ENCODE measurements at regions not wholly inside any gene's neighbourhood (a gene's known extent, or its start where the extent isn't known, plus 50 kb on each side); places are given as distances from the start of the nearest gene placed in this dataset.

GRCh38 chr10:37733822-37734221 is 123.6 kb downstream of the ZNF248 start:
- FAIRE-seq (no peak), DNase-seq (ENCODE audit: low read depth, low spot score) (no peak)
- Histone ChIP-seq H3K9ac (ENCODE audit: control insufficient read depth, extremely low read depth, insufficient read depth, low read length) (no peak overlapping the region), H2AFZ (ENCODE audit: control insufficient read depth, low read length) (no peak overlapping the region), H3K27ac (ENCODE audit: control insufficient read depth, insufficient read depth, low read length) (no peak overlapping the region), H3K4me1 (ENCODE audit: control insufficient read depth, extremely low read depth, insufficient read depth, low read length) (no peaks in the 10 kb centered on the region), H3K4me2 (ENCODE audit: control insufficient read depth, extremely low read depth, insufficient read depth, low read depth, low read length) (no peak overlapping the region), H3K36me3 (ENCODE audit: control insufficient read depth in 2 of 2, extremely low read depth in 1 of 2, insufficient read depth in 2 of 2, low read length in 2 of 2) (no peaks in the 10 kb centered on the region), H3K27me3 (ENCODE audit: control insufficient read depth, extremely low read depth, insufficient read depth, low read length) (no peaks in the 10 kb centered on the region), H3K9me3 (ENCODE audit: control insufficient read depth, low read depth, low read length) (peaks cover 2% of the 10 kb centered on the region), H3K79me2 (ENCODE audit: control insufficient read depth, insufficient read depth, low read length) (no peaks in the 10 kb centered on the region), H3K4me3 (ENCODE audit: control insufficient read depth in 2 of 3, extremely low read depth in 1 of 3, insufficient read depth in 2 of 3, low read depth in 1 of 3, low read length in 3 of 3) (no peak overlapping the region), H4K20me1 (ENCODE audit: control insufficient read depth, extremely low read depth, insufficient read depth, low read length) (no peaks in the 10 kb centered on the region), H3K9me1 (ENCODE audit: control insufficient read depth, extremely low read depth, insufficient read depth, low read length) (no peaks in the 10 kb centered on the region)
- dilution Hi-C loops (cut with MboI; ENCODE audit: extremely low pct_ligation_motif_present, low sequenced_read_pairs): no loop called here
- TF ChIP-seq EZH2 (IDR thresholded peaks at IDR 0.05; ENCODE audit: low read length): no peak
- TF ChIP-seq CTCF (optimal IDR thresholded peaks at IDR 0.05 in 1 of 3, IDR thresholded peaks at IDR 0.05 in 1 of 3, conservative IDR thresholded peaks at IDR 0.05 in 1 of 3; ENCODE audit: extremely low read depth in 1 of 3, insufficient read depth in 2 of 3, low read length in 3 of 3): no peak

- DNase-seq (ENCODE audit: low read depth, low spot score): no peak
Measured at GRCh38 chr10:37732685-37733084, 124.7 kb downstream of the ZNF248 start.

More at GRCh38 chr10:37732685-37733084, 124.7 kb downstream of the ZNF248 start:
- Histone ChIP-seq H4K20me1 (ENCODE audit: control insufficient read depth, extremely low read depth, insufficient read depth, low read length) (no peaks in the 10 kb centered on the region), H3K9me3 (ENCODE audit: control insufficient read depth, low read depth, low read length) (peaks cover 2% of the 10 kb centered on the region), H3K4me1 (ENCODE audit: control insufficient read depth, extremely low read depth, insufficient read depth, low read length) (no peaks in the 10 kb centered on the region), H3K9ac (ENCODE audit: control insufficient read depth, extremely low read depth, insufficient read depth, low read length) (no peak overlapping the region), H3K36me3 (ENCODE audit: control insufficient read depth in 2 of 2, extremely low read depth in 1 of 2, insufficient read depth in 2 of 2, low read length in 2 of 2) (no peaks in the 10 kb centered on the region), H2AFZ (ENCODE audit: control insufficient read depth, low read length) (no peak overlapping the region), H3K4me2 (ENCODE audit: control insufficient read depth, extremely low read depth, insufficient read depth, low read depth, low read length) (no peak overlapping the region), H3K9me1 (ENCODE audit: control insufficient read depth, extremely low read depth, insufficient read depth, low read length) (no peaks in the 10 kb centered on the region), H3K27me3 (ENCODE audit: control insufficient read depth, extremely low read depth, insufficient read depth, low read length) (no peaks in the 10 kb centered on the region), H3K4me3 (ENCODE audit: control insufficient read depth in 2 of 3, extremely low read depth in 1 of 3, insufficient read depth in 2 of 3, low read depth in 1 of 3, low read length in 3 of 3) (no peak overlapping the region), H3K27ac (ENCODE audit: control insufficient read depth, insufficient read depth, low read length) (no peak overlapping the region), H3K79me2 (ENCODE audit: control insufficient read depth, insufficient read depth, low read length) (no peaks in the 10 kb centered on the region)
- TF ChIP-seq CTCF (optimal IDR thresholded peaks at IDR 0.05 in 1 of 3, IDR thresholded peaks at IDR 0.05 in 1 of 3, conservative IDR thresholded peaks at IDR 0.05 in 1 of 3; ENCODE audit: extremely low read depth in 1 of 3, insufficient read depth in 2 of 3, low read length in 3 of 3) (no peak), EZH2 (IDR thresholded peaks at IDR 0.05; ENCODE audit: low read length) (no peak)
- no peak for FAIRE-seq
- dilution Hi-C loops (cut with MboI; ENCODE audit: extremely low pct_ligation_motif_present, low sequenced_read_pairs): no loop called here
